H9 (cell line): ENCODE measurements at regions not wholly inside any gene's neighbourhood (a gene's known extent, or its start where the extent isn't known, plus 50 kb on each side); places are given as distances from the start of the nearest gene placed in this dataset.

Experiments
- DNase-seq: peaks from one replicate; pipeline ENCODE4 v3.0.0-alpha.2; 2017
- H2AFZ ChIP-seq: one replicate; pipeline ENCODE4 v1.6.1; 2013; ENCODE audit warnings: mild to moderate bottlenecking, low read length, control low read depth, moderate library complexity
- H2AK5ac ChIP-seq: 2 replicates; pipeline ENCODE4 v1.6.1; 2013; ENCODE audit warnings: low read length, control low read depth, mixed read lengths; ENCODE audit not compliant: insufficient read length
- H2BK120ac ChIP-seq: one replicate; pipeline ENCODE4 v1.6.1; 2013; ENCODE audit warnings: low read depth, mild to moderate bottlenecking, low read length, control low read depth, inconsistent platforms; ENCODE audit not compliant: poor library complexity, severe bottlenecking
- H2BK12ac ChIP-seq: 2 replicates; pipeline ENCODE4 v1.6.1; 2013; ENCODE audit warnings: low read length, control low read depth, mixed read lengths, low read depth; ENCODE audit not compliant: insufficient read length
- H2BK15ac ChIP-seq: 2 replicates; pipeline ENCODE4 v1.6.1; 2013; ENCODE audit warnings: low read depth, low read length, control low read depth
- H2BK20ac ChIP-seq: one replicate; pipeline ENCODE4 v1.6.1; 2013; ENCODE audit warnings: low read depth, mild to moderate bottlenecking, low read length, control low read depth, inconsistent platforms; ENCODE audit not compliant: poor library complexity, severe bottlenecking
- H2BK5ac ChIP-seq: 2 replicates; pipeline ENCODE4 v1.6.1; 2013; ENCODE audit warnings: low read length, control low read depth, mixed read lengths; ENCODE audit not compliant: insufficient read length
- H3K14ac ChIP-seq: 2 replicates; pipeline ENCODE4 v1.6.1; 2013; ENCODE audit warnings: low read length, control low read depth; ENCODE audit not compliant: insufficient read depth
- H3K18ac ChIP-seq: 2 replicates; pipeline ENCODE4 v1.6.1; 2013; ENCODE audit warnings: low read depth, mild to moderate bottlenecking, mixed read lengths, low read length, control low read depth; ENCODE audit not compliant: insufficient read length
- H3K23ac ChIP-seq: 2 replicates; pipeline ENCODE4 v1.6.1; 2013; ENCODE audit warnings: low read length, control low read depth, mixed read lengths, low read depth; ENCODE audit not compliant: insufficient read length
- H3K23me2 ChIP-seq: 2 replicates; pipeline ENCODE4 v1.6.1; 2013; ENCODE audit warnings: low read depth, mild to moderate bottlenecking, mixed read lengths, low read length, control low read depth; ENCODE audit not compliant: insufficient read length, poor library complexity, severe bottlenecking
- H3K27ac ChIP-seq: 2 replicates; pipeline ENCODE4 v1.5.1; 2013; ENCODE audit warnings: low read length, control low read depth, mixed read lengths, low read depth; ENCODE audit not compliant: insufficient read length
- H3K27me3 ChIP-seq: 2 replicates; pipeline ENCODE4 v1.6.1; 2013; ENCODE audit warnings: low read length, control low read depth, inconsistent platforms; ENCODE audit not compliant: insufficient read depth
- H3K4ac ChIP-seq: 2 replicates; pipeline ENCODE4 v1.6.1; 2013; ENCODE audit warnings: low read depth, mild to moderate bottlenecking, control low read depth, inconsistent platforms, low read length, moderate library complexity
- H3K4me1 ChIP-seq: 2 replicates; pipeline ENCODE4 v1.6.1; 2013; ENCODE audit warnings: low read length, control low read depth, inconsistent platforms; ENCODE audit not compliant: insufficient read depth
- H3K4me2 ChIP-seq: 2 replicates; pipeline ENCODE4 v1.6.1; 2013; ENCODE audit warnings: low read length, control low read depth, mixed read lengths; ENCODE audit not compliant: insufficient read length, insufficient read depth
- H3K56ac ChIP-seq: 2 replicates; pipeline ENCODE4 v1.6.1; 2013; ENCODE audit warnings: low read depth, mild to moderate bottlenecking, mixed read lengths, low read length, control low read depth; ENCODE audit not compliant: insufficient read length
- H3K79me1 ChIP-seq: 2 replicates; pipeline ENCODE4 v1.6.1; 2013; ENCODE audit warnings: low read depth, mild to moderate bottlenecking, moderate library complexity, low read length, control low read depth, inconsistent platforms; ENCODE audit not compliant: insufficient read depth, poor library complexity, severe bottlenecking
- H3K79me2 ChIP-seq: 2 replicates; pipeline ENCODE4 v1.6.1; 2013; ENCODE audit warnings: low read length, control low read depth, inconsistent platforms; ENCODE audit not compliant: insufficient read depth
- H3K9ac ChIP-seq: 2 replicates; pipeline ENCODE4 v1.6.1; 2013; ENCODE audit warnings: low read length, control low read depth, mixed read lengths; ENCODE audit not compliant: insufficient read length; ENCODE audit errors: extremely low read depth
- H3K9me3 ChIP-seq: one replicate; pipeline ENCODE4 v1.6.1; 2013; ENCODE audit warnings: low read depth, low read length, inconsistent platforms; ENCODE audit not compliant: control insufficient read depth
- H3T11ph ChIP-seq: one replicate; pipeline ENCODE4 v1.6.1; 2013; ENCODE audit warnings: mild to moderate bottlenecking, low read length, control low read depth, inconsistent platforms
- H4K20me1 ChIP-seq: one replicate; pipeline ENCODE4 v1.6.1; 2013; ENCODE audit not compliant: control insufficient read depth, insufficient read length, insufficient read depth
- H4K5ac ChIP-seq: 2 replicates; pipeline ENCODE4 v1.6.1; 2013; ENCODE audit warnings: low read depth, mild to moderate bottlenecking, mixed read lengths, low read length, control low read depth; ENCODE audit not compliant: insufficient read length
- H4K8ac ChIP-seq: replicated peaks from 2 replicates; pipeline ENCODE4 v1.6.1; 2013; ENCODE audit warnings: low read length, control low read depth, mixed read lengths, low read depth; ENCODE audit not compliant: insufficient read length
- H4K91ac ChIP-seq: 2 replicates; pipeline ENCODE4 v1.6.1; 2013; ENCODE audit warnings: low read depth, mild to moderate bottlenecking, moderate library complexity, mixed read lengths, low read length, control low read depth; ENCODE audit not compliant: insufficient read length
- H3K27ac Mint-ChIP-seq, 3 experiments: 2 replicates in 2 of 3; 3 replicates in 1 of 3; pipeline ENCODE4 v1.8.0; 2020 to 2021; ENCODE audit warnings: mixed read lengths in 3 of 3, mild to moderate bottlenecking in 1 of 3, moderate library complexity in 1 of 3
- H3K27me3 Mint-ChIP-seq: 2 replicates; pipeline ENCODE4 v1.8.0; 2021; ENCODE audit warnings: low read depth, mild to moderate bottlenecking, moderate library complexity, mixed read lengths
- H3K36me3 Mint-ChIP-seq, 3 experiments: 2 replicates in 2 of 3; 3 replicates in 1 of 3; pipeline ENCODE4 v1.8.0; 2020 to 2021; ENCODE audit warnings: low read depth in 3 of 3, mixed read lengths in 3 of 3; ENCODE audit not compliant: insufficient read depth in 1 of 3
- H3K4me1 Mint-ChIP-seq, 2 experiments: 2 replicates each; pipeline ENCODE4 v1.8.0; 2020; ENCODE audit warnings: mixed read lengths in 2 of 2
- H3K4me3 Mint-ChIP-seq, 2 experiments: 2 replicates in 1 of 2; 3 replicates in 1 of 2; pipeline ENCODE4 v1.8.0; 2020 to 2021; ENCODE audit warnings: mild to moderate bottlenecking in 2 of 2, mixed read lengths in 2 of 2, moderate library complexity in 1 of 2
- H3K9me3 Mint-ChIP-seq, 2 experiments: 2 replicates in 1 of 2; 3 replicates in 1 of 2; pipeline ENCODE4 v1.8.0; 2020; ENCODE audit warnings: mild to moderate bottlenecking in 2 of 2, mixed read lengths in 2 of 2, moderate library complexity in 1 of 2
- CTCF ChIP-seq: fragments of 200-600 bp; sonication (generic); conservative IDR thresholded peaks from 3 replicates; pipeline ENCODE4 v1.8.0; 2021; ENCODE audit warnings: antibody characterized with exemption, mild to moderate bottlenecking
- WGBS: extraction: QIAGEN DNeasy Blood & Tissue Kit; methylation state at CpG from one replicate; pipeline ENCODE4 v1.1.7; 2013; ENCODE audit warnings: missing lambda C conversion rate, low lambda C conversion rate, mixed read lengths; ENCODE audit not compliant: insufficient read length; ENCODE audit errors: extremely low coverage; 5-methylcytosine and 5-hydroxymethylcytosine counted together

GRCh38 chr9:101859620-101860019, 121.2 kb upstream of the GRIN3A start:
- WGBS, result no CpG with 5 or more reads among the region's 3 CpGs
- Histone ChIP-seq H3K4me2 (no peak overlapping the region), H4K8ac (no peak overlapping the region), H3K79me1 (no peaks in the 10 kb centered on the region), H3K27ac (no peak overlapping the region), H3K79me2 (no peaks in the 10 kb centered on the region), H3K23me2 (no peaks in the 10 kb centered on the region), H3K18ac (no peak overlapping the region), H3K27me3 (no peaks in the 10 kb centered on the region), H2BK5ac (no peak overlapping the region), H4K91ac (no peak overlapping the region), H2AK5ac (no peak overlapping the region), H3K4ac (no peak overlapping the region), H4K20me1 (no peaks in the 10 kb centered on the region), H3K9ac (no peak overlapping the region), H3K14ac (no peak overlapping the region), H3K56ac (no peak overlapping the region), H3K23ac (no peak overlapping the region), H3K4me1 (no peaks in the 10 kb centered on the region), H2BK120ac (no peak overlapping the region), H3K9me3 (no peaks in the 10 kb centered on the region), H4K5ac (no peak overlapping the region), H2AFZ (no peak overlapping the region), H2BK20ac (no peak overlapping the region), H2BK15ac (no peak overlapping the region), H2BK12ac (no peak overlapping the region), H3T11ph (no peak overlapping the region)
- Mint-ChIP-seq H3K27me3 (no peaks in the 10 kb centered on the region), H3K36me3 (no peaks in the 10 kb centered on the region), H3K27ac (peak overlapping the region in 1 of 3 experiments; percentile 62; a peak in 1 of 7 replicates), H3K4me3 (no peak overlapping the region), H3K9me3 (no peaks in the 10 kb centered on the region), H3K4me1 (no peaks in the 10 kb centered on the region)
- no peak for DNase-seq
- TF ChIP-seq CTCF, result no peak
